ENCODE measurements at regions not wholly inside any gene's neighbourhood (a gene's known extent, or its start where the extent isn't known, plus 50 kb on each side); places are given as distances from the start of the nearest gene placed in this dataset.

- Histone ChIP-seq H3K79me2 (ENCODE audit: insufficient read depth, low read length) (no peaks in the 10 kb centered on the region), H3K27ac (ENCODE audit: low read depth, low read length) (no peak overlapping the region), H3K9ac (ENCODE audit: low read length) (no peak overlapping the region), H3K9me3 (ENCODE audit: control insufficient read depth in 1 of 2, insufficient read depth in 1 of 2, low read depth in 1 of 2, low read length in 2 of 2) (no peaks in the 10 kb centered on the region), H3K36me3 (ENCODE audit: control insufficient read depth in 1 of 2, insufficient read depth in 2 of 2, low read length in 2 of 2) (no peaks in the 10 kb centered on the region), H3K9me2 (ENCODE audit: insufficient read depth) (no peaks in the 10 kb centered on the region), H2AFZ (ENCODE audit: low read depth, low read length, poor library complexity, severe bottlenecking) (no peak overlapping the region), H3K4me1 (ENCODE audit: control insufficient read depth in 1 of 2, insufficient read depth in 2 of 2, low read length in 2 of 2) (no peaks in the 10 kb centered on the region), H3K4me2 (ENCODE audit: low read length) (no peak overlapping the region), H3K4me3 (replicated peaks in 1 of 2; ENCODE audit: low read depth in 1 of 2, low read length in 2 of 2) (no peak overlapping the region), H3K27me3 (ENCODE audit: insufficient read depth, low read length) (peaks cover 19% of the 10 kb centered on the region; the same call in 1 of the 2 replicates), H4K20me1 (ENCODE audit: insufficient read depth) (no peaks in the 10 kb centered on the region)
- BruUV-seq (replicated peaks) = no TSS peak
- ChIA-PET RAD21 (ENCODE audit: low non-redundant PET in 1 of 2, low total read pairs in 2 of 2, uncharacterized antibody in 2 of 2, unreplicated experiment in 2 of 2) (no interaction called here), POLR2A (no interaction called here), CTCF (interaction anchor here (5.1 kb wide), 1 partner anchor 129 kb away, joined by 37 read pairs; no protein-coding TSS in a partner anchor)
- TF ChIP-seq YY1 (IDR thresholded peaks at IDR 0.05; ENCODE audit: extremely low read depth, insufficient replicate concordance, low read depth, low read length) = no peak
- TF ChIP-seq TCF7L2 (IDR thresholded peaks at IDR 0.05; ENCODE audit: borderline replicate concordance, extremely low read depth, insufficient read depth, insufficient read length) = no peak
- no peak for TF ChIP-seq EZH2 (IDR thresholded peaks at IDR 0.05)
- no peak for TF ChIP-seq SRF (IDR thresholded peaks at IDR 0.05; ENCODE audit: low read depth)
- no peak for TF ChIP-seq ATF3 (IDR thresholded peaks at IDR 0.05)
- no peak for TF ChIP-seq RAD21 (IDR thresholded peaks at IDR 0.05; ENCODE audit: low read depth)
- no peak for TF ChIP-seq ZBTB33 (IDR thresholded peaks at IDR 0.05; ENCODE audit: extremely low read depth, insufficient replicate concordance, low read length)
- no peak for TF ChIP-seq ZFX (IDR thresholded peaks at IDR 0.05)
- no peak for TF ChIP-seq CEBPB (IDR thresholded peaks at IDR 0.05; ENCODE audit: low read depth)
- TF ChIP-seq EGR1 (IDR thresholded peaks at IDR 0.05; ENCODE audit: low read depth) = no peak
- TF ChIP-seq FOSL1 (IDR thresholded peaks at IDR 0.05; ENCODE audit: low read depth) = no peak
- TF ChIP-seq ZNF274 (IDR thresholded peaks at IDR 0.05; ENCODE audit: low read depth, low read length) = no peak
- no peak for TF ChIP-seq EZH2phosphoT487 (IDR thresholded peaks at IDR 0.05; ENCODE audit: borderline replicate concordance)
- no peak for TF ChIP-seq JUND (IDR thresholded peaks at IDR 0.05)
- TF ChIP-seq ELF1 (IDR thresholded peaks at IDR 0.05; ENCODE audit: borderline replicate concordance, low read depth) = no peak
- no peak for TF ChIP-seq REST (IDR thresholded peaks at IDR 0.05; ENCODE audit: low read depth)
- no peak for TF ChIP-seq POLR2AphosphoS5 (IDR thresholded peaks at IDR 0.05; ENCODE audit: low read depth, low read length)
- no peak for TF ChIP-seq SP1 (IDR thresholded peaks at IDR 0.05; ENCODE audit: low read depth)
- intact Hi-C loops (cut with micrococcal nuclease) = no loop called here
- DNase-seq (ENCODE audit: low read depth, low spot score) (no peak), ATAC-seq (no peak)
Observed at GRCh38 chr11:57120192-57120965, 61.4 kb upstream of the LRRC55 start.

All from HCT116 (cell line).